NT2/D1 (cell line): ENCODE measurements at regions not wholly inside any gene's neighbourhood (a gene's known extent, or its start where the extent isn't known, plus 50 kb on each side); places are given as distances from the start of the nearest gene placed in this dataset.

Source experiments
- DNase-seq: peaks from one replicate; pipeline ENCODE4 v3.0.0-alpha.2; 2011; ENCODE audit warnings: low read depth, low spot score
- H3K27me3 ChIP-seq: 2 replicates; pipeline ENCODE4 v1.6.0; 2011; ENCODE audit warnings: mild to moderate bottlenecking; ENCODE audit not compliant: insufficient read length, insufficient read depth
- H3K36me3 ChIP-seq: 2 replicates; pipeline ENCODE4 v1.6.1; 2011; ENCODE audit warnings: mild to moderate bottlenecking, low read length, mixed read lengths; ENCODE audit not compliant: insufficient read depth, insufficient read length
- H3K4me1 ChIP-seq: 2 replicates; pipeline ENCODE4 v1.5.1; 2011; ENCODE audit not compliant: insufficient read depth, insufficient read length
- H3K4me3 ChIP-seq: 2 replicates; pipeline ENCODE4 v1.5.1; 2011; ENCODE audit warnings: low read depth; ENCODE audit not compliant: insufficient read length
- H3K9ac ChIP-seq: 2 replicates; pipeline ENCODE4 v1.6.0; 2011; ENCODE audit warnings: low read depth; ENCODE audit not compliant: insufficient read length
- H3K9me3 ChIP-seq: 2 replicates; pipeline ENCODE4 v1.5.1; 2011; ENCODE audit warnings: mild to moderate bottlenecking, low read length; ENCODE audit not compliant: insufficient read depth
- SUZ12 ChIP-seq: IDR thresholded peaks from 2 replicates; pipeline ENCODE4 v1.6.1; 2011; ENCODE audit not compliant: insufficient read length, insufficient read depth; ENCODE audit errors: extremely low read depth
- YY1 ChIP-seq: IDR thresholded peaks from 2 replicates; pipeline ENCODE4 v1.6.1; 2011; ENCODE audit not compliant: insufficient read length, insufficient read depth
- ZNF274 ChIP-seq: IDR thresholded peaks from 2 replicates; pipeline ENCODE4 v1.6.1; 2011; ENCODE audit warnings: mild to moderate bottlenecking, low read depth, low read length

DNA sequence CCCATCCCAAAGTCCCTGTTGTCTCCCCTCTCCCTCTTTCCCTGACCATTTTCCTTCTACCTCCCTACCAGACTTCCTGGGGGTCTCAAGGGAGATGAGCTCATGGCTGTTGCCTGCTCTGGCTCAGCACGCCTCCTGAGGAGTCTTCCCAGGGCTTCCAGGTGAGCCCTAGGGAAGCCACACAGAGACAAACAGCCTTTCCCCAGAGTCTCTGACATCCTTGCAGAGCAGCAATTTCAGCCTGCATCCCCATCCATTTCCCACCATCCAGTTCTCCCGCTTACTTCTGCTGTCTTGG is 189.2 kb upstream of the LINGO1 start:
- H3K9ac ChIP-seq, result no peak overlapping the region
- no peaks in the 10 kb centered on the region for H3K9me3 ChIP-seq
- H3K27me3 ChIP-seq, result peaks cover 63% of the 10 kb centered on the region
- H3K4me1 ChIP-seq, result peaks cover 20% of the 10 kb centered on the region
- TF ChIP-seq SUZ12 (no peak), ZNF274 (no peak), YY1 (no peak)
- DNase-seq, result no peak
- no peak overlapping the region for H3K4me3 ChIP-seq
- no peaks in the 10 kb centered on the region for H3K36me3 ChIP-seq

DNA sequence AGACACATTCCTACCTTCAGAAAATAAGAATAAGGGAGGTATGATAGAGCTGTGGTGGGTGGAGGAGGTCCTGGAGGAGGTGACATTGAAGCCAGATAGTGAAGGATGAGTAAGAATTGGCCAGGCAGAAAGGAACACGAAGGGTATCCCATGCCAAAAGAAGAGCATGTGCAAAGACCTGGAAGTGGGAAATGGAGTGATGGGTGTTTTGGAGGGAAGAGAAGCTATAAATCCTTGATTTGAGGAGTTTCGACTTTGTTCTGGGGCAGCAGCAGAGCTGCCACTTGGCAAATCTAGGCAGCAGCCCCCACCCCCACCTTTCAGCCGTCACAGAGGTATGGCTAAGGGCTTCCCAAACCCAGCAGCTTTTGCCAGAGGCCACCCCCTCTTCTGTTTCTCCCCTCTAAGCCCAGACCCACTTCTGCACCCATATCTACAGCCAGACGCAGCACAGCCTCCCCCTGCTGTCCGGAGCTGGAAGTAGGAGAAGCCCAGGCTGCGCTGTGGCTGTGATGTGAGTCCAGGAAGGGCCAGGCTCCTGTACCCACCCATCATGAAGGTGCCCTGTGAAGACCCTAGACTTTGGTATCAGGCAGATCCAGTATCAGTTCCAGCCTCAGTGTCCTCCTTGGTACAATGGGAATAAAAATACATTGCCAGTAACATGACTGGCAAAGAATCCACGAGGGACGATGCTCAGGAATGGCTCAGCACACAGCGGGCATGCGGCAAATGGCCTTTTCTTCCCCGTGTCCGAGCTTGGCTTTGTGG is 188.7 kb upstream of the LINGO1 start:
- Histone ChIP-seq H3K9ac (no peak overlapping the region), H3K9me3 (no peaks in the 10 kb centered on the region), H3K36me3 (no peaks in the 10 kb centered on the region), H3K27me3 (peaks cover 63% of the 10 kb centered on the region), H3K4me1 (peaks cover 24% of the 10 kb centered on the region), H3K4me3 (no peak overlapping the region)
- peak; percentile 61 for DNase-seq
- TF ChIP-seq SUZ12 (no peak), ZNF274 (no peak), YY1 (no peak)

DNA sequence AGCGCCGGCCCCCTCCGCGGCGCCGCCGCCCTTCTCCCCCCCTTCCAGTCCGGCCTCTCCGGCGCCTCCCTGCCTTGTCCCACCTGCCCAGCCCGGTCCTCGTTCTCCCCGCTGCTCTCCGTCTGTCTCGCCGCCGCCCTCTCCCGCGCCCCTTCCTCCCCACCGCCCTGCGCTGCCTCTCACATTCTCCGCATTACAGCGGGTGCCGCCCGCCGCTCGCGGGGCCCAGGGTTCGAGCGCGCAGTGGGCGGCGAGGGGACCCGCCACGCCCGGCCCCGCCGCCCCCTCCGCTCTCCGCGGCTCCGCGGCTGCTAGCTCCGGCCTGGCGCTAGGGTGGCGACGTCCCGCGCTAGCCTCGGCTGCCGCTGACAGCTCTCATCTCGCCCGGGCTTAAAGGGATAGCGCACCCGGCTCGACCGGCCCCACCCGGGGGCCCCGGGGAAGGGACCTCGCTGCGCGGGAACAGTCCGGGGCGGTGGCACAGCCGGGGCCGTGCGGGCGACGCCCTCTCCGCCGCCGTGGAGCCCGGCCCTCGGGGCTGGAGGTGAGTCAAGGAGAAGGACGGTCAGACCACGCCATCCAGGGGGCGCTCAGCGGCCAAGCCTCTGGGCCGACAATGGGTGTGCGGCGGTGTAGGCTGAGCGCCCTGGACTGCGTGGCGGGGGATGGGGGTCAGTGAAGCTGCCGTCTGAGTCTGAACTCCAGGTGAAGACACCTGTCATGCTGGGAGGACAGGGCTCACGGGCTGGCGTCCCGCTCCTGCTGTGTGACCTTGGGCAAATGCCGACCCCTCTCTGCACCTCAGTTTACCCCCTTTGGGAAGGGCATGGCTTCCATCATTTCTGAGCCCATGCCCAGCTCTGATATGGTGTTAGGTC is 187.4 kb upstream of the LINGO1 start:
- Histone ChIP-seq H3K36me3 (no peaks in the 10 kb centered on the region), H3K9me3 (no peaks in the 10 kb centered on the region), H3K4me1 (peaks cover 17% of the 10 kb centered on the region), H3K27me3 (peaks cover 74% of the 10 kb centered on the region), H3K4me3 (peak overlapping the region; percentile 76), H3K9ac (peak overlapping the region; percentile 75)
- TF ChIP-seq YY1, result no peak
- TF ChIP-seq ZNF274, result no peak
- TF ChIP-seq SUZ12, result no peak
- no peak for DNase-seq

DNA sequence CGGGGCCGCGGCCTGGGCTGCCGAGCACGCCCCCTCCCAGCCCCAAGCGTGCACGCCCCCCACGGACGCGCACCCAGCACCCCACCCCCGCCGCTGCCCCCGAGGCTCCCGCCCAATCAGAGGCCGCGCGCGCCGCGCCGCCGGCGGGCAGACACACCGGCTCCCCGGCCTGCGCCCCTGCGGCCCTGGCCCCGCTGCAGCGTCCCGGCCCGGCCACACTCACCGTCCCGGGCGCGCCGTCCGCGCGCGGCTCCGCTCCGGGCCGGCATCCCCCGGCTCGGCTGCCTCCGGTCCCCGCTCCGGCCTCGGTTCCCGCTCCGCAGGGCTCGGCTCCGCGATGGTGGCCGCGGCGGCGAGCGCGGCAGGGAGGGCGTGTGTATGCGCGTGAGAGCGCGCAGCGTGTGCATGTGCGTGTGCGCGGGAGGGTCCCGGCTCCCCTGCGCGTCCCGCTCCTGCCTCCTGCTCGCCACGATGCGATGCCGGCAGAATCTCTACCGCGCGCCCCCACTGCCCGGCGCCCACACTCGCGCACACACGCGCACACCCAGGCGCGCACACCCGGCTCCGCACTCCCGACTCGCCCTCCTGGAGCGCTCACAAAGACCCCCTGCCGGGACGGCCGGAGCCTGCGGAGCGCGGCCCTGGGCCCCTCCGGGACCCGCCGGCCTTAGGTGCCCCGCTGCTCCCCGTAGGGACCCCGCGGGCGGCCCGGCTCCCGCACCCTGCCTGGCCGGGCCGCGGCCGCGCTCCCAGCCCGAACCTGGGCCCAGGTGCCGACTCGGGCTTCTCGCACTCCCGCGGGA is 186.5 kb upstream of the LINGO1 start:
- Histone ChIP-seq H3K36me3 (no peaks in the 10 kb centered on the region), H3K4me3 (peak overlapping the region; percentile 76), H3K27me3 (peaks cover 80% of the 10 kb centered on the region), H3K4me1 (peaks cover 17% of the 10 kb centered on the region), H3K9ac (peak overlapping the region; percentile 75), H3K9me3 (no peaks in the 10 kb centered on the region)
- DNase-seq, result no peak
- TF ChIP-seq YY1 (no peak), SUZ12 (no peak), ZNF274 (no peak)

DNA sequence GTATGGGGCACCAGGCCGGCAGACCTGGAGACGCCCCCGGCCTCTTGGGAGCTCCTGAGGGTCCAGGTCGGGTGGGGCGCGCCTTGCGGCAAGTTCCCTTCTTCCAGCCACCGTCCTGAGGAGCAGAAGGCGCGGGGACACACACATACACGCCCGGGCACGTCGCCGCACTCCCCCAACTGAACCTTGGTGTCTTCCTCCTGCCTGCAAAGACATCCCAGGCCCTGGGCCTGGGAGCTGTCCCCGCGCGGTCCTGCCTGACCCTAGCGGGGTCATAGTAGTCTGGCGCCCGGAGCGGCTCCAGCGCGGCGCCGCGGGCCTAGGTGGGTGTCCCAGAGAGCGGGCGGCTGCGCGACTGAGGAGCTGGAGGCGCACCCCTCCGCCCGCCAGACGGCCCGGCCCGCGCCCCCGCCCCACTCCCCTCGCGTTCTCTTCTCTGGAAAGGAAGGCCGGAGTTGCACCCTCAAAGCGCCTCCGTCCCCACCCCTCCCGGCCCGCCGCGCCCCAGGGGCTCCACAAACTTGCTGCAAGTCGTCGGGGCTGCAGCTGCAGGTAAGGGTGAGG is 185.9 kb upstream of the LINGO1 start:
- H3K36me3 ChIP-seq, result no peaks in the 10 kb centered on the region
- DNase-seq, result no peak
- peak; percentile 53 for TF ChIP-seq SUZ12
- TF ChIP-seq YY1, result no peak
- H3K9me3 ChIP-seq, result no peaks in the 10 kb centered on the region
- H3K9ac ChIP-seq, result peak overlapping the region; percentile 44
- H3K4me3 ChIP-seq, result peak overlapping the region; percentile 6
- peaks cover 83% of the 10 kb centered on the region for H3K27me3 ChIP-seq
- peaks cover 17% of the 10 kb centered on the region for H3K4me1 ChIP-seq

DNA sequence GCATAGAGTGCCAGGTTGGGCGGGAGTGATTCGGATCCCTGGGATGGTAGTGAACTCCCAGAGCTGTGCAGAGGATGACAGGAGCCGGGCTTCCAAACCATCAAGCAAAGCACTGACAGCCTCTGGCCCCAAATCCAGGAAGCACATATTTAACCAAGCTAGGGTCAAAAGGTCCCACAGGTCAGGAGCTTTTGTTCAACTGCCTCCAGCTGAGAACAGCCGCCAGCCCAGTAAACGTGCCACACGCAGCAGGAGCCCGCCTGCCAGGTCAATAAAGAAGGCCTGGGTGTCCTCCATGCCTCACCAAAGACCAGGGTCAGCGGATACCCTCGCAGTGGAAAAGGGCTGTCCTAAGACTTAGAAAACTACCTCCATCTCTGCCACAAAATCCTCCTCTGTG is 184.7 kb upstream of the LINGO1 start:
- Histone ChIP-seq H3K27me3 (peaks cover 72% of the 10 kb centered on the region), H3K9ac (no peak overlapping the region), H3K4me1 (peaks cover 20% of the 10 kb centered on the region), H3K4me3 (no peak overlapping the region), H3K9me3 (no peaks in the 10 kb centered on the region), H3K36me3 (no peaks in the 10 kb centered on the region)
- DNase-seq, result no peak
- TF ChIP-seq YY1 (no peak), SUZ12 (no peak)

DNA sequence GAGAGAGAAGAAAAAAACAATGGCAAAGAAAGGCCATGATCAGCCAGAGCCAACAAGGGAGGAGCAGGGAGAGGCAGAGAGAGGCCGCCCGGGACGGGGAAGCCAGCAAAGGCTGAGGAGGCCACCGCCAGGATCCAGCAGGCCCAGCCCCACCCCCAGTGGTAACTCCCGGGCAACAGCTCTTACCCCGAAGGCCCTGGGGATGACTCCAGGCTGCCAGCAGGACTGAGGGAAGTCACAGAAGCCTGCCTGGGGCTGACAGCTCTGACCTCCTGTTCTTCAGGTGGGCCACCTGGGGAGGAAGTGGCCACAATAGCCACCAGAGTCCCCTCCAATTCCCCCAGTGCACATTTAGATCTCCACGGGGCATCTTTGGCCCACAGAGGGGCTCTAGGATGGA is 184.3 kb upstream of the LINGO1 start:
- H3K9me3 ChIP-seq, result no peaks in the 10 kb centered on the region
- H3K4me1 ChIP-seq, result peaks cover 20% of the 10 kb centered on the region
- no peak overlapping the region for H3K4me3 ChIP-seq
- DNase-seq, result no peak
- H3K36me3 ChIP-seq, result no peaks in the 10 kb centered on the region
- H3K9ac ChIP-seq, result no peak overlapping the region
- TF ChIP-seq ZNF274 (no peak), SUZ12 (no peak), YY1 (no peak)
- peaks cover 68% of the 10 kb centered on the region for H3K27me3 ChIP-seq
